ENCODE measurements at regions not wholly inside any gene's neighbourhood (a gene's known extent, or its start where the extent isn't known, plus 50 kb on each side); places are given as distances from the start of the nearest gene placed in this dataset.
"Not testable (repeated sequence)": the region's sequence is repeated elsewhere in the genome, so short reads cannot be mapped to it uniquely, and the experiment has no call there.

DNA sequence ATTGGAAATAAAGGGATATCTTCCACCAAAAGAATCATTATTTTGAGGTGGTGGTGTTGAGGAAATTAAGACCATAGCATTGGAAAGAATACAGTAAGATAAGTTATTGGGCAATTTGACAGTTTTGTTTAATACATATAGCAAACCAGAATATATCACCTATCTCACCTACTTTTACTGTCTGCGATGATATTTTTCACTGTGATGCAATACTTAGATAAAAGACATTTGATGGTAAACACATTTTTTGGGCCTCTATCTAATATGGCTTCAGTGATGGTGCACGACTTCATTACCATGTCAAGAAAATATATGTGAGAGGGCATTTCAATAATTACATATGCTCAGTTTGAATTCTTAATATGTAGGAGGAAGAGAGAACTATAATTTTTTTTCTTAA, 93.7 kb upstream of the MAGI2 start:
- Mint-ChIP-seq H3K4me1 (ENCODE audit: low read depth) (no peaks in the 10 kb centered on the region), H3K9me3 (no peaks in the 10 kb centered on the region), H3K27ac (no peak overlapping the region), H3K4me3 (no peak overlapping the region), H3K27me3 (ENCODE audit: low read depth) (no peaks in the 10 kb centered on the region), H3K36me3 (ENCODE audit: low read depth) (no peaks in the 10 kb centered on the region)
- no peak for DNase-seq (ENCODE audit: low spot score)

DNA sequence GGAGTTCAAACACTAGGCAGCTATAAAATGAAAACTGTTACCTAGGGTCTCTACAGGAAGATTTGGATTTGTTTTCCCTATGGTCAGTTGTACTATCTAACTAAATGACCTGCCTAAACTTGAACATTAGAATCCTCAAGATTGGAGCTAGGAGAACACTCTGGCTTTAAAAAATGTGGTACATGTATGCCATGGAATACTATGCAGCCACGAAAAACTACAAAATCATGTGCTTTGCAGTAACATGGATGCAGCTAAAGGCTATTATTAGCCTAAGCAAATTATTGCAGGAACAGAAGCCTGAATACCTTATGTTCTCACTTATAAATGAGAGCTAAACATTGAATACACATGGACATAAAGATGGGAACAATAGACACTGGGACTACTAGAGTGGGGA, 87.1 kb upstream of the MAGI2 start:
- Mint-ChIP-seq H3K36me3 (ENCODE audit: low read depth) (no peaks in the 10 kb centered on the region), H3K4me3 (no peak overlapping the region), H3K27ac (no peak overlapping the region), H3K4me1 (ENCODE audit: low read depth) (no peaks in the 10 kb centered on the region), H3K9me3 (no peaks in the 10 kb centered on the region), H3K27me3 (ENCODE audit: low read depth) (no peaks in the 10 kb centered on the region)
- DNase-seq (ENCODE audit: low spot score) = no peak

GRCh38 chr7:79534128-79534527, 80.7 kb upstream of the MAGI2 start:
- DNase-seq (ENCODE audit: low spot score) = no peak
- no peaks in the 10 kb centered on the region for H3K4me1 Mint-ChIP-seq (ENCODE audit: low read depth)
- no peaks in the 10 kb centered on the region for H3K27me3 Mint-ChIP-seq (ENCODE audit: low read depth)
- no peak overlapping the region for H3K27ac Mint-ChIP-seq
- H3K4me3 Mint-ChIP-seq = no peak overlapping the region
- no peaks in the 10 kb centered on the region for H3K36me3 Mint-ChIP-seq (ENCODE audit: low read depth)
- no peaks in the 10 kb centered on the region for H3K9me3 Mint-ChIP-seq

- H3K36me3 Mint-ChIP-seq (ENCODE audit: low read depth) = no peaks in the 10 kb centered on the region
- DNase-seq (ENCODE audit: low spot score) = no peak
- H3K27ac Mint-ChIP-seq = no peak overlapping the region
These were observed 78.6 kb upstream of the MAGI2 start for GRCh38 chr7:79531905-79532664.

DNA sequence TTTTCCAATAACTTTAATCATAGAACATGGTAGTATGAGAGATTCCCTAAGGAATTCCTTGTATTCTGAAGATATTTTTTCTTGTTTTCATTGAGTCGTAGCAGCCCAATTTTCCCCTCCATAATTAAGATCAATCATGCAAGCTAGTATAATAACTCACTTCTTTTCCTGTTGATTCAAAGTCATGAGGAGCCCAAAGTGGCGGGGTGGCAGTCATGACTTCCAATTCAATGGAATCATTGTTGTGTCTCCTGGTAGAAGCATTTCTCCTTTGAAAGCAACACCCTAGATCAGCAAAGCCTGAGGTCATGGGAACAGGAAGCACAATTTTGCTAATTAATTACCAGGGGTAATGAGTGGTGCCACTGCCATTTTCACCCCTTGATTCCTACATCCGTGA, 77.6 kb upstream of the MAGI2 start:
- Mint-ChIP-seq H3K27me3 (ENCODE audit: low read depth) (no peaks in the 10 kb centered on the region), H3K9me3 (no peaks in the 10 kb centered on the region), H3K4me3 (no peak overlapping the region), H3K27ac (no peak overlapping the region), H3K4me1 (ENCODE audit: low read depth) (no peaks in the 10 kb centered on the region), H3K36me3 (ENCODE audit: low read depth) (no peaks in the 10 kb centered on the region)
- no peak for DNase-seq (ENCODE audit: low spot score)

More at GRCh38 chr7:79531905-79532664, 78.6 kb upstream of the MAGI2 start:
- H3K27me3 Mint-ChIP-seq (ENCODE audit: low read depth) = no peaks in the 10 kb centered on the region
- no peak overlapping the region for H3K4me3 Mint-ChIP-seq
- no peaks in the 10 kb centered on the region for H3K4me1 Mint-ChIP-seq (ENCODE audit: low read depth)
- no peaks in the 10 kb centered on the region for H3K9me3 Mint-ChIP-seq

- Mint-ChIP-seq H3K27me3 (ENCODE audit: low read depth) (no peaks in the 10 kb centered on the region), H3K9me3 (no peaks in the 10 kb centered on the region), H3K27ac (no peak overlapping the region), H3K36me3 (ENCODE audit: low read depth) (no peaks in the 10 kb centered on the region), H3K4me1 (ENCODE audit: low read depth) (no peaks in the 10 kb centered on the region), H3K4me3 (no peak overlapping the region)
- no peak for DNase-seq (ENCODE audit: low spot score)
These were observed 76.4 kb upstream of the MAGI2 start for GRCh38 chr7:79529881-79530235.

- H3K4me1 Mint-ChIP-seq (ENCODE audit: low read depth) = no peaks in the 10 kb centered on the region
- no peak for DNase-seq (ENCODE audit: low spot score)
These were observed 75.9 kb upstream of the MAGI2 start for GRCh38 chr7:79529214-79529880.

DNA sequence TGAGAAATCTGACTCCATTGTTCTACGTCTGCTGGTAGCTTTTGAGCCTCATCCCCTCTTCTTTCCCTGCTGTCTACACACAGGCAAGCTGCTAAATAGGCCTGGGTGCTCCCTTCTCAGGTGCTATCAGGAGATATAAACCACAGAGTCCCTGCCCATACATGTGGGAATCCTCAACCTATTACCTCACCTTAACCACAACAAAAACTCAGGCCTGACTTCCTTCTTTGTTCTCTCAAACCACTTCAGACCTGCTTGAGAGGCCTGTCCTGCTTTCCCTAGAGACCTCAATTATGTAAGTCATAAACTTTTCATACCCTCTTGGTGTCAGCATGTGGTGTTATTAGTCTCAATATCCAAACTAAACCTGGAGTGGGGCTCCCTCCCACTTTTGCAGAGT, 75.0 kb upstream of the MAGI2 start:
- Mint-ChIP-seq H3K4me1 (ENCODE audit: low read depth) (no peaks in the 10 kb centered on the region), H3K27ac (no peak overlapping the region), H3K27me3 (ENCODE audit: low read depth) (no peaks in the 10 kb centered on the region), H3K36me3 (ENCODE audit: low read depth) (no peaks in the 10 kb centered on the region), H3K4me3 (no peak overlapping the region), H3K9me3 (no peaks in the 10 kb centered on the region)
- no peak for DNase-seq (ENCODE audit: low spot score)

More at GRCh38 chr7:79529214-79529880, 75.9 kb upstream of the MAGI2 start:
- Mint-ChIP-seq H3K4me3 (no peak overlapping the region), H3K27me3 (ENCODE audit: low read depth) (no peaks in the 10 kb centered on the region), H3K9me3 (no peaks in the 10 kb centered on the region), H3K27ac (no peak overlapping the region), H3K36me3 (ENCODE audit: low read depth) (no peaks in the 10 kb centered on the region)

GRCh38 chr7:79524048-79524447, 70.6 kb upstream of the MAGI2 start:
- DNase-seq (ENCODE audit: low spot score) = no peak
- Mint-ChIP-seq H3K27ac (no peak overlapping the region), H3K4me1 (ENCODE audit: low read depth) (no peaks in the 10 kb centered on the region)

DNA sequence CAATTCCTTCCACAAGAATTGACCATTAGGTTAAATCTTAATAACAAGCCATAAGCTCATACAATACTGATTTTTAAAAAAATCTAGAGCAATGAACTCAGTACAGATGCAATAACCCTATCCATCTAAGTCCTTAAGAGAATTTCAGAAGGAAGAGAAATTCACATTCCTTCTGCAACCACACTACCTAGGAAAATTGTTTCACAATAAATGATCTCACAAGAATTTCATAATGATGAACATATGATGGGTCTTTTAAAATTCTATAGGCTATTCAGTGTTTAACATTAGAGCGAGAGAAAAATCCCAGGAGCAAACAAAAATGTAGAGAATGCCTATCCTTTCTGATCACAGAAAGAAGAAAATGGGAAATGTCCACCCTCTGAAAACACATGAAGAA, 70.0 kb upstream of the MAGI2 start:
- Mint-ChIP-seq H3K27me3 (ENCODE audit: low read depth) (no peaks in the 10 kb centered on the region), H3K4me3 (no peak overlapping the region), H3K9me3 (no peaks in the 10 kb centered on the region), H3K4me1 (ENCODE audit: low read depth) (no peaks in the 10 kb centered on the region), H3K36me3 (ENCODE audit: low read depth) (no peaks in the 10 kb centered on the region), H3K27ac (no peak overlapping the region)
- no peak for DNase-seq (ENCODE audit: low spot score)

More at GRCh38 chr7:79524048-79524447, 70.6 kb upstream of the MAGI2 start:
- no peaks in the 10 kb centered on the region for H3K27me3 Mint-ChIP-seq (ENCODE audit: low read depth)
- no peak overlapping the region for H3K4me3 Mint-ChIP-seq
- H3K36me3 Mint-ChIP-seq (ENCODE audit: low read depth) = no peaks in the 10 kb centered on the region
- no peaks in the 10 kb centered on the region for H3K9me3 Mint-ChIP-seq

- Mint-ChIP-seq H3K27ac (no peak overlapping the region), H3K4me3 (no peak overlapping the region), H3K27me3 (ENCODE audit: low read depth) (no peaks in the 10 kb centered on the region), H3K4me1 (ENCODE audit: low read depth) (no peaks in the 10 kb centered on the region), H3K9me3 (no peaks in the 10 kb centered on the region), H3K36me3 (ENCODE audit: low read depth) (no peaks in the 10 kb centered on the region)
- no peak for DNase-seq (ENCODE audit: low spot score)
These were observed 67.1 kb upstream of the MAGI2 start for GRCh38 chr7:79520543-79520942.

- DNase-seq (ENCODE audit: low spot score) = no peak
- H3K27me3 Mint-ChIP-seq (ENCODE audit: low read depth) = no peaks in the 10 kb centered on the region
- H3K9me3 Mint-ChIP-seq = no peaks in the 10 kb centered on the region
- no peak overlapping the region for H3K4me3 Mint-ChIP-seq
- no peaks in the 10 kb centered on the region for H3K36me3 Mint-ChIP-seq (ENCODE audit: low read depth)
- no peaks in the 10 kb centered on the region for H3K4me1 Mint-ChIP-seq (ENCODE audit: low read depth)
- H3K27ac Mint-ChIP-seq = no peak overlapping the region
These were observed 61.9 kb upstream of the MAGI2 start for GRCh38 chr7:79515358-79515757.

- Mint-ChIP-seq H3K4me1 (ENCODE audit: low read depth) (no peaks in the 10 kb centered on the region), H3K4me3 (no peak overlapping the region), H3K36me3 (ENCODE audit: low read depth) (no peaks in the 10 kb centered on the region)
These were observed 59.8 kb upstream of the MAGI2 start for GRCh38 chr7:79513261-79513660.

GRCh38 chr7:79512261-79512660, 58.8 kb upstream of the MAGI2 start:
- H3K4me1 Mint-ChIP-seq (ENCODE audit: low read depth) = no peaks in the 10 kb centered on the region
- H3K36me3 Mint-ChIP-seq (ENCODE audit: low read depth) = no peaks in the 10 kb centered on the region
- H3K27me3 Mint-ChIP-seq (ENCODE audit: low read depth) = no peaks in the 10 kb centered on the region
- no peak for DNase-seq (ENCODE audit: low spot score)
- no peak overlapping the region for H3K4me3 Mint-ChIP-seq
- H3K9me3 Mint-ChIP-seq = no peaks in the 10 kb centered on the region
- no peak overlapping the region for H3K27ac Mint-ChIP-seq

More at GRCh38 chr7:79513261-79513660, 59.8 kb upstream of the MAGI2 start:
- H3K27me3 Mint-ChIP-seq (ENCODE audit: low read depth) = no peaks in the 10 kb centered on the region
- H3K27ac Mint-ChIP-seq = no peak overlapping the region
- no peaks in the 10 kb centered on the region for H3K9me3 Mint-ChIP-seq
- DNase-seq (ENCODE audit: low spot score) = no peak

- not testable (repeated sequence) for H3K27ac Mint-ChIP-seq; H3K4me3 Mint-ChIP-seq; H3K36me3 Mint-ChIP-seq (ENCODE audit: low read depth); DNase-seq (ENCODE audit: low spot score); H3K9me3 Mint-ChIP-seq; H3K4me1 Mint-ChIP-seq (ENCODE audit: low read depth); H3K27me3 Mint-ChIP-seq (ENCODE audit: low read depth)
These were observed 57.6 kb upstream of the MAGI2 start for GRCh38 chr7:79511056-79511455.

All from T-helper 2 cell treated with Interferon-gamma antibody and Interleukin-4, amounts not matched to agents 5 μg/mL and 100 μg/mL, for 36 hours (primary cell).